HCT116 (cell line): ENCODE measurements at regions not wholly inside any gene's neighbourhood (a gene's known extent, or its start where the extent isn't known, plus 50 kb on each side); places are given as distances from the start of the nearest gene placed in this dataset.

Source experiments
- ATAC-seq: fragments of 200-7000 bp; cut with Tn5 transposase; 2 replicates; pipeline ENCODE4 v1.9.1; 2020; ENCODE audit warnings: mild to moderate bottlenecking, moderate library complexity
- BruUV-seq: library from RNA; stranded (reverse); fragments of 400-500 nt; replicated peaks from 2 replicates; lab custom pipeline; 2021; lab: Mats Ljungman, UMichigan
- CTCF ChIA-PET: fragments of 300-600 bp; sonication (Branson Sonifier 250); formaldehyde crosslinking; loops from one replicate; lab custom pipeline; 2021; ENCODE audit warnings: antibody characterized with exemption; lab: Charles Lee
- POLR2A ChIA-PET: fragments of 300-600, 350-600 bp; sonication (Branson Sonifier 250); formaldehyde crosslinking; loops from one replicate; lab custom pipeline; 2021; ENCODE audit warnings: antibody characterized with exemption; lab: Charles Lee
- RAD21 ChIA-PET, 2 experiments: fragments of 300-600 bp; sonication (Branson Sonifier 250); formaldehyde crosslinking; loops; one replicate each; lab custom pipeline; 2023; ENCODE audit warnings: low total read pairs in 2 of 2; ENCODE audit not compliant: uncharacterized antibody in 2 of 2, unreplicated experiment in 2 of 2, low non-redundant PET in 1 of 2; lab: Charles Lee
- DNase-seq: peaks from one replicate; pipeline ENCODE4 v3.0.0-alpha.2; 2010; ENCODE audit warnings: low read depth, low spot score
- H2AFZ ChIP-seq: fragments of 200-600 bp; shearing (Covaris generic), sonication (generic); 2 replicates; pipeline ENCODE4 v1.6.1; 2017; ENCODE audit warnings: low read depth, mixed run types, mixed read lengths, antibody characterized with exemption, low read length; ENCODE audit not compliant: poor library complexity, severe bottlenecking
- H3K27ac ChIP-seq: 2 replicates; pipeline ENCODE4 v1.5.1; 2012; ENCODE audit warnings: low read depth, low read length
- H3K27me3 ChIP-seq: fragments of 200-600 bp; sonication (generic); 2 replicates; pipeline ENCODE4 v1.6.1; 2016; ENCODE audit warnings: mixed run types, low read length, mixed read lengths; ENCODE audit not compliant: insufficient read depth
- H3K36me3 ChIP-seq, 2 experiments: fragments of 200-500 bp in 1 of 2; fragments of 200-600 bp in 1 of 2; sonication (Bioruptor generic) in 1 of 2; sonication (generic) in 1 of 2; 2 replicates each; pipeline versions ENCODE4 v1.5.1 to v1.6.1; 2014 to 2016; ENCODE audit warnings: low read length in 2 of 2, inconsistent platforms in 1 of 2, mixed read lengths in 1 of 2, mixed run types in 1 of 2; ENCODE audit not compliant: insufficient read depth in 2 of 2, control insufficient read depth in 1 of 2
- H3K4me1 ChIP-seq, 2 experiments: fragments of 200-600 bp in 1 of 2; sonication (generic) in 1 of 2; 2 replicates each; pipeline versions ENCODE4 v1.5.1 to v1.6.1; 2012 to 2017; ENCODE audit warnings: low read length in 2 of 2, inconsistent platforms in 1 of 2, mild to moderate bottlenecking in 1 of 2, mixed read lengths in 1 of 2, mixed run types in 1 of 2, moderate library complexity in 1 of 2; ENCODE audit not compliant: insufficient read depth in 2 of 2, control insufficient read depth in 1 of 2
- H3K4me2 ChIP-seq: fragments of 200-600 bp; sonication (generic); 2 replicates; pipeline ENCODE4 v1.6.1; 2017; ENCODE audit warnings: mixed run types, low read length, mixed read lengths
- H3K4me3 ChIP-seq, 2 experiments: fragments of 200-600 bp in 1 of 2; sonication (generic) in 1 of 2; replicated peaks in 1 of 2; 2 replicates each; pipeline ENCODE4 v1.5.1; 2011 to 2016; ENCODE audit warnings: low read length in 2 of 2, control low read depth in 1 of 2, low read depth in 1 of 2, mild to moderate bottlenecking in 1 of 2, mixed read lengths in 1 of 2, mixed run types in 1 of 2
- H3K79me2 ChIP-seq: fragments of 200-600 bp; sonication (generic); 2 replicates; pipeline ENCODE4 v1.6.1; 2017; ENCODE audit warnings: mild to moderate bottlenecking, mixed run types, low read length, moderate library complexity, mixed read lengths; ENCODE audit not compliant: insufficient read depth
- H3K9ac ChIP-seq: fragments of 200-600 bp; sonication (generic); 2 replicates; pipeline ENCODE4 v1.6.1; 2016; ENCODE audit warnings: low read length, mixed read lengths
- H3K9me2 ChIP-seq: fragments of 200-600 bp; sonication (generic), shearing (Covaris generic); 2 replicates; pipeline ENCODE4 v1.6.1; 2017; ENCODE audit warnings: mixed run types, mild to moderate bottlenecking, moderate library complexity; ENCODE audit not compliant: insufficient read depth
- H3K9me3 ChIP-seq, 2 experiments: fragments of 200-500 bp in 1 of 2; fragments of 200-600 bp in 1 of 2; sonication (Bioruptor generic) in 1 of 2; sonication (generic) in 1 of 2; 2 replicates each; pipeline ENCODE4 v1.6.1; 2014 to 2017; ENCODE audit warnings: low read length in 2 of 2, mixed read lengths in 2 of 2, inconsistent platforms in 1 of 2, low read depth in 1 of 2, mild to moderate bottlenecking in 1 of 2, mixed run types in 1 of 2, moderate library complexity in 1 of 2; ENCODE audit not compliant: control insufficient read depth in 1 of 2, insufficient read depth in 1 of 2
- H4K20me1 ChIP-seq: fragments of 200-600 bp; sonication (generic), shearing (Covaris generic); 2 replicates; pipeline ENCODE4 v1.6.1; 2017; ENCODE audit warnings: mixed run types, mild to moderate bottlenecking, moderate library complexity; ENCODE audit not compliant: insufficient read depth
- CTCF ChIP-seq, 3 experiments: fragments of 200-600 bp in 1 of 3; sonication (generic) in 1 of 3; IDR thresholded peaks in 2 of 3; conservative IDR thresholded peaks in 1 of 3; 2 replicates each; pipeline ENCODE4 v1.5.1; 2012 to 2017; ENCODE audit warnings: low read depth in 2 of 3, low read length in 2 of 3, antibody characterized with exemption in 1 of 3, borderline replicate concordance in 1 of 3, control low read depth in 1 of 3, mild to moderate bottlenecking in 1 of 3, mixed read lengths in 1 of 3, mixed run types in 1 of 3, moderate library complexity in 1 of 3; ENCODE audit not compliant: insufficient read depth in 1 of 3
- EGR1 ChIP-seq: IDR thresholded peaks from 2 replicates; pipeline ENCODE4 v1.6.1; 2012; ENCODE audit warnings: low read depth
- POLR2AphosphoS5 ChIP-seq: IDR thresholded peaks from 2 replicates; pipeline ENCODE4 v1.6.1; 2011; ENCODE audit warnings: mild to moderate bottlenecking, low read depth, low read length, moderate library complexity
- RAD21 ChIP-seq: IDR thresholded peaks from 2 replicates; pipeline ENCODE4 v1.6.1; 2012; ENCODE audit warnings: low read depth, mild to moderate bottlenecking
- REST ChIP-seq: IDR thresholded peaks from 2 replicates; pipeline ENCODE4 v1.6.1; 2012; ENCODE audit warnings: low read depth
- SIN3A ChIP-seq: IDR thresholded peaks from 2 replicates; pipeline ENCODE4 v1.6.1; 2012; ENCODE audit warnings: low read depth
- TCF7L2 ChIP-seq: IDR thresholded peaks from 2 replicates; pipeline ENCODE4 v1.7.0; 2011; ENCODE audit warnings: borderline replicate concordance, inconsistent platforms; ENCODE audit not compliant: insufficient read depth, insufficient read length; ENCODE audit errors: extremely low read depth
- YY1 ChIP-seq: IDR thresholded peaks from 2 replicates; pipeline ENCODE4 v1.6.1; 2011; ENCODE audit warnings: low read length, low read depth, moderate library complexity, mild to moderate bottlenecking; ENCODE audit not compliant: insufficient replicate concordance; ENCODE audit errors: extremely low read depth
- ZFX ChIP-seq: fragments of 450-650 bp; IDR thresholded peaks from 2 replicates; pipeline ENCODE4 v1.6.1; 2017
- ZNF274 ChIP-seq: fragments of 200-500 bp; sonication (Bioruptor generic); IDR thresholded peaks from 2 replicates; pipeline ENCODE4 v1.6.1; 2014; ENCODE audit warnings: mild to moderate bottlenecking, low read depth, low read length, inconsistent platforms
- intact Hi-C: fragments of 100-400 bp; cut with micrococcal nuclease; formaldehyde crosslinking; loops from 2 replicates; pipeline ENCODE4 v1.10.0; 2022
- TF ChIP-seq, protein P1 (sequence below): IDR thresholded peaks from 2 replicates; pipeline ENCODE4 v1.6.1; 2011; ENCODE audit warnings: mild to moderate bottlenecking, low read length, moderate library complexity; ENCODE audit not compliant: insufficient replicate concordance; ENCODE audit errors: extremely low read depth
- TF ChIP-seq, protein P2 (sequence below): IDR thresholded peaks from 2 replicates; pipeline ENCODE4 v1.6.1; 2012

DNA sequence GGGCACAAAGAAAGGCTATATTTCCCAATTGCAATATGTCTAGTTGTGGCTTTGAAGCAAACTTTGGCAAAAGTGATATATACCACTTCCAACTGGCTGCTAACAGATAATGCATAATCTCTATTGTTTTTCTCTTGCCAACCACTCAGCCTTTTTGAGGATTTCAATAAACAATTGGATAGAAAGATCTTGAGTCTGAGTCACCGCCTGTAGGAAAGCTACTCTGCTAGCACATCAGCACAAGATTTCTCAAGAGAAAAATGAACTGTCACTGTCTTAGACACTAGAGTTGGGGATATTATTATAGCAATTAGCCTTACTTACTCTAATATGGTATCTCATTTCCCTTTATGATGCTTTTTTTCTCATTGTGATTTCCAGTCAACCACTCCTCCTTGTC lies 119.7 kb downstream of the SST start:
- CTCF ChIA-PET = no interaction called here
- RAD21 ChIA-PET = no interaction called here
- DNase-seq (no peak), ATAC-seq (no peak)
- Histone ChIP-seq H3K36me3 (no peaks in the 10 kb centered on the region), H3K9me3 (no peaks in the 10 kb centered on the region), H4K20me1 (no peaks in the 10 kb centered on the region), H3K4me3 (no peak overlapping the region), H3K9ac (no peak overlapping the region), H3K4me1 (no peaks in the 10 kb centered on the region), H3K9me2 (no peaks in the 10 kb centered on the region), H3K27ac (no peak overlapping the region), H2AFZ (no peak overlapping the region), H3K27me3 (peaks cover 65% of the 10 kb centered on the region), H3K79me2 (no peaks in the 10 kb centered on the region), H3K4me2 (no peak overlapping the region)
- TF ChIP-seq, protein P1, sequence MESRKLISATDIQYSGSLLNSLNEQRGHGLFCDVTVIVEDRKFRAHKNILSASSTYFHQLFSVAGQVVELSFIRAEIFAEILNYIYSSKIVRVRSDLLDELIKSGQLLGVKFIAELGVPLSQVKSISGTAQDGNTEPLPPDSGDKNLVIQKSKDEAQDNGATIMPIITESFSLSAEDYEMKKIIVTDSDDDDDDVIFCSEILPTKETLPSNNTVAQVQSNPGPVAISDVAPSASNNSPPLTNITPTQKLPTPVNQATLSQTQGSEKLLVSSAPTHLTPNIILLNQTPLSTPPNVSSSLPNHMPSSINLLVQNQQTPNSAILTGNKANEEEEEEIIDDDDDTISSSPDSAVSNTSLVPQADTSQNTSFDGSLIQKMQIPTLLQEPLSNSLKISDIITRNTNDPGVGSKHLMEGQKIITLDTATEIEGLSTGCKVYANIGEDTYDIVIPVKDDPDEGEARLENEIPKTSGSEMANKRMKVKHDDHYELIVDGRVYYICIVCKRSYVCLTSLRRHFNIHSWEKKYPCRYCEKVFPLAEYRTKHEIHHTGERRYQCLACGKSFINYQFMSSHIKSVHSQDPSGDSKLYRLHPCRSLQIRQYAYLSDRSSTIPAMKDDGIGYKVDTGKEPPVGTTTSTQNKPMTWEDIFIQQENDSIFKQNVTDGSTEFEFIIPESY = no peak
- TF ChIP-seq, protein P2, sequence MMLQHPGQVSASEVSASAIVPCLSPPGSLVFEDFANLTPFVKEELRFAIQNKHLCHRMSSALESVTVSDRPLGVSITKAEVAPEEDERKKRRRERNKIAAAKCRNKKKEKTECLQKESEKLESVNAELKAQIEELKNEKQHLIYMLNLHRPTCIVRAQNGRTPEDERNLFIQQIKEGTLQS = no peak
- TF ChIP-seq ZNF274 = no peak
- TF ChIP-seq EGR1 = no peak
- no peak for TF ChIP-seq RAD21
- TF ChIP-seq YY1 = no peak
- TF ChIP-seq SIN3A = no peak
- POLR2A ChIA-PET = no interaction called here
- intact Hi-C loops = no loop called here
- BruUV-seq = no TSS peak

DNA sequence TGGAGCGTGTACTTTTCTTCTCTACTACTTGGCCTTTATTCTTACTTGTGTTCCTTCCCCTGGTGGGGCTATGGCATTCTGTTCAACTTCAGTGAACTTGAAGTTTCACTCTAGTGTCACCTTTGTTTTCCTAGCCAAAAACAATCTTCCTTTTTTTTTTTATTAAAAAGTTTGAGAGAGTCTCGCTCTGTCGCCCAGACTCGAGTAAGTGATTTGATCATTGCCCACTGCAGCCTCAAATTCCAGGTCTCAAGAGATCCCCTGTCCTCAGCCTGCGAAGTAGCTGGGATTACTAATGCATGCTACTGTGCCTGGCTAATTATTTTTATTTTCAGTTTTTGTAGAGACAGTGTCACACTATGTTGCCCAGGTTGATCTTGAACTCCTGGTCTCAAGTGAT lies 124.8 kb downstream of the SST start:
- Histone ChIP-seq H3K4me1 (no peaks in the 10 kb centered on the region), H3K79me2 (no peaks in the 10 kb centered on the region), H3K4me3 (no peak overlapping the region), H3K9me3 (no peaks in the 10 kb centered on the region), H3K9me2 (no peaks in the 10 kb centered on the region), H4K20me1 (no peaks in the 10 kb centered on the region), H2AFZ (no peak overlapping the region), H3K27me3 (peaks cover 40% of the 10 kb centered on the region), H3K9ac (no peak overlapping the region), H3K36me3 (no peaks in the 10 kb centered on the region), H3K4me2 (no peak overlapping the region), H3K27ac (no peak overlapping the region)
- no peak for ATAC-seq
- no peak for DNase-seq
- no TSS peak for BruUV-seq
- ChIA-PET RAD21 (no interaction called here), CTCF (no interaction called here), POLR2A (no interaction called here)
- intact Hi-C loops = no loop called here
- TF ChIP-seq REST = no peak
- TF ChIP-seq TCF7L2 = no peak
- no peak for TF ChIP-seq EGR1
- TF ChIP-seq POLR2AphosphoS5 = no peak
- TF ChIP-seq CTCF (IDR thresholded peaks at IDR 0.05 in 2 of 3, conservative IDR thresholded peaks at IDR 0.05 in 1 of 3; ENCODE audit: borderline replicate concordance in 1 of 3, insufficient read depth in 1 of 3, low read depth in 2 of 3, low read length in 2 of 3) = no peak
- TF ChIP-seq YY1 = no peak
- TF ChIP-seq ZFX = no peak
